Stimulated activated CD8-positive, alpha-beta memory T cell treated with anti-CD3 and anti-CD28 coated beads, Interleukin-4, amount 100 ng/mL, for 48 hours (primary cell): ENCODE measurements at regions not wholly inside any gene's neighbourhood (a gene's known extent, or its start where the extent isn't known, plus 50 kb on each side); places are given as distances from the start of the nearest gene placed in this dataset.
"Not testable (repeated sequence)": the region's sequence is repeated elsewhere in the genome, so short reads cannot be mapped to it uniquely, and the experiment has no call there.

ENCODE experiments used
- DNase-seq: peaks from one replicate; pipeline ENCODE4 v3.0.0-alpha.2; 2020

DNA sequence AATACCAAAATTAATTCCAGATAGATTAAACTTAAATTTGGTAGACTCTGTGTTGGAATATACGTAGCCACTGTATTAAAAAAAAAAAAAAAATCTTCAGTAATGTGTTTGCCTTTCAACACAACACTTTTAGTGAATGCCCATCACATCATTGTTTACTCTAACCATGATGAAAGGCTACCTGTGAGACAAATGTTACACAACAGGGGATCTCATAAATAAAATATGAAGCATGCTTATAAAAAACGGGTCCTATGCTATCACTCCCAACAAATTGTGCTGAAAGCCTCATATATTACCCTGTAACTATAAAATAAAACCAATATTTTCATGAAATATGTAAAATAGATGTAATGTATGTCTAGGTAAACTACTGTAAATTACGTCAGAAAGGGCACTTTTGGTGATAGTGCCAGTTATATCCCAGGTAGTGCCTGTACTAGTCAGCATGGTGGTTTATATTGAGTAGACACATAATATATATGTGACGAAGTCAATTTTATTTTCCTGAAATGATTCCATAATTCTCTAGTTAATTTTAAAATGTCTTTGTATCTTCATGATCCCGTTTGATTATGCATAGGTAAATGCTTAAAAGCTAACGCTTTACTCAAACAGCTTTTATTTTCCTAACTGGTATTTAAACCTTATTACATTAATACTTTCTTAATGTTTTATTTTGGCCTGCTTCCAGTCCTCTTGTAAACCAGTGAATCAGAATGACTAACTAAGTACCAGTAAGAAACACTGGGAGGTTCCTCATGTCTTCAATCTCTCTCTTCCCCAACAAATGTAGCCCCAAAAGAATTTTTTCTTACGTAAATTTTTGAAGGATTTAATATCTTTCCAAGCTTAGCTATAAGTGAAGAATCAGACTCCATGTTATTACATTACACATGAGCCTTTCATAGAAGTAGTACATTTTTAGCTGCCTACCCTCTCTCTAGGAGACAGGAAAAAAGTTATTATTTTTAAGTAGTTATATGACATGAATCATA is 420.3 kb downstream of the GABRG2 start:
- DNase-seq = no peak

- no peak for DNase-seq
These were observed 428.7 kb downstream of the GABRG2 start for GRCh38 chr5:162496100-162496808.

DNA sequence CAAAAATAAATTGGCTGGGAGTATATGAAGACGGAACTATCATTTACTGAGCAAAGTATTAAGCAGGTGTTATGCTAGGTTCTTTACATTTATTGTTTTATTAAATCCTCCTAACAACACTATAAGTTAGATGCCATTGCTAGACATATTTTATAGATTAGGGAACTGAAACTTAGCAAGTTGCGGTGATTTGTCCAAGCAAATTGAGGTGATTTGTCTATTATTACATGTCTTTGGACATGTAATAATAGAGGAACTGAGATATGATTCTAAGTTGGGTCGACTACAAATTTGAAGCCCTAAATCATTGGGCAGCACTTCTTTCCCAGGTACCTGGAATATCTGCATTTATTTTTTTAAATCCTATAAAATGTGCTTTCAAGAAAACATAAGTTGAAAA is 429.9 kb downstream of the GABRG2 start:
- no peak for DNase-seq

GRCh38 chr5:162502780-162503179 is 435.2 kb downstream of the GABRG2 start:
- no peak for DNase-seq

GRCh38 chr5:162503796-162504195 is 436.2 kb downstream of the GABRG2 start:
- DNase-seq = no peak

GRCh38 chr5:162512935-162513565 is 445.5 kb downstream of the GABRG2 start:
- no peak for DNase-seq

GRCh38 chr5:162514116-162514515 is 446.5 kb downstream of the GABRG2 start:
- DNase-seq = no peak

DNA sequence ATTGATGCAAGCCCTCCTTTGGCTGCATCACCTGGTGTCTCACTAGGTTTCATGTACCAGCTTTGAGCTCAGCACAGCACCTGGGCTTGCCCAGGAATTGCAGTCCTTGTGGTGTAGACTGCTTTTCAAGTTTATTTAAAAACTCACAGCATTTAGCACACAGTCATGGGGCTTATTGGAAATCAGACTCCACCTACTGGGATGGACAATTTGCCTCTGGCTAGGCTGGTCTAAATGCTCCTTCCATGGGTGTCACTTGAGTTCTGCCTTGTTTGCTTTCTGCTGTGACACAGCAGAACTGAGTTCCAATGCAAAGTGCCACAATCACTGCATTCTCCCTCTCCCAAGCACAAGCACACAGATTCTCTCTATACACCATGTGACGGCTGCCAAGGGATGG is 453.3 kb downstream of the GABRG2 start:
- no peak for DNase-seq

DNA sequence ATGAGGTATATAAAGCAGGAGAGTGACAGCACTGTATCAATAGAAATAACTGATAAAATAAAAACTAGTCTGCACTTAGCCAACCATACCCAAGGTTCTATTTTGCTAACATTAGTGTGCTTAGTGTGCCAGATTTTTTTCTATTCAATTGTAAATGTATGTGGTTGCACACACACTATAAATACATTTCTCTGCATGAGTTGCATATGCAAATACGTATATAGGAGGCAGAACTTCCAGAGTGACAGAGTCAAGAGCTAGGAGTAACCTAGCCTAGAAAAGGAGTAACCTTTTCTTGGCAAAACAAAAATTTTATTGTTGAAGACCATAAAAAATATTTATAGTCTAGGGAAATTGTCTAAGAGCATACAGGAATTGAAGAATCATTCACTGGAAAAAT is 461.6 kb downstream of the GABRG2 start:
- DNase-seq = no peak

- no peak for DNase-seq
These were observed 462.3 kb downstream of the GABRG2 start for GRCh38 chr5:162529886-162530285.

- no peak for DNase-seq
These were observed 475.9 kb downstream of the GABRG2 start for GRCh38 chr5:162543437-162543836.

DNA sequence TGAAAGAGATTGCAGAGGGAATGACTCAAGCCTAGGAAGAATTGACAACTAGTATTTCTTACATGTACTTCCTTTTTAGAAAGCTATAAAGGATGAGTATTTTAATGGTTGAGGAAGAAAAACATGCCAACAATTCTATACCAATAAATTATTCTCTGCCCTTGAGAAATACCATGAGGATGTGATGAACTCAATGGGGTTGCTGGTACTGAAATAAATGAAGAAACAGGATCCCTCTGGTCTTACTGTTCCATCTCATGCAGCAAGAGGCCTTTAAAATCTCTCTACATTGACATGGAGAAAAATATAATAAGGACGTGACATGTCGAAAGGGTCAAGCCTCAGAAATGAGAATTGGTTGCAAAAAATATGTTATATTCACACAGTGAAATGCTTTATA is 477.3 kb downstream of the GABRG2 start:
- no peak for DNase-seq

GRCh38 chr5:162550236-162550635 is 482.7 kb downstream of the GABRG2 start:
- DNase-seq = no peak

GRCh38 chr5:162558120-162558519 is 490.5 kb downstream of the GABRG2 start:
- DNase-seq = no peak

- no peak for DNase-seq
These were observed 500.1 kb downstream of the GABRG2 start for GRCh38 chr5:162567644-162568043.

DNA sequence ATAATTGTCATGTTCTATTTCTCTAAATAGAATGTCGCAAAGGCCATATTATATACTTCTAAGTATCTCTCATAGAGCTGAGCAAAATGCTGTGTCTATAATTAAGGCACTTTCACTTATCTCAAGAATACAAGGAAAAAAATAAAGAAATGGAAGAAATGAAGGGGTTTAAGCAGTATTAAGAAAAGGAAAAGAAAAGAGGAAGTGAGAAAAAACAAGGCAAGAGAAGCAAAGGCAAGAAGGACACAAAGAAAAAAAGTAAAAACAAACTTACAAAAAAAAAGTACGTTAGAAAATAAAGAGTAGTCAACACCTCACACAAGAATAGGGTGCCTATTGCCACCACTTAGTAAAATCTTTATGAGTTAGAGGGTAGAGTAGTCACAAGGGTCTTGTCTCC is 506.2 kb downstream of the GABRG2 start:
- DNase-seq = no peak

- DNase-seq = no peak
These were observed 524.2 kb downstream of the GABRG2 start for GRCh38 chr5:162591724-162592123.

GRCh38 chr5:162593881-162594280 is 526.3 kb downstream of the GABRG2 start:
- no peak for DNase-seq

- DNase-seq = no peak
These were observed 536.0 kb downstream of the GABRG2 start for GRCh38 chr5:162603443-162604070.

DNA sequence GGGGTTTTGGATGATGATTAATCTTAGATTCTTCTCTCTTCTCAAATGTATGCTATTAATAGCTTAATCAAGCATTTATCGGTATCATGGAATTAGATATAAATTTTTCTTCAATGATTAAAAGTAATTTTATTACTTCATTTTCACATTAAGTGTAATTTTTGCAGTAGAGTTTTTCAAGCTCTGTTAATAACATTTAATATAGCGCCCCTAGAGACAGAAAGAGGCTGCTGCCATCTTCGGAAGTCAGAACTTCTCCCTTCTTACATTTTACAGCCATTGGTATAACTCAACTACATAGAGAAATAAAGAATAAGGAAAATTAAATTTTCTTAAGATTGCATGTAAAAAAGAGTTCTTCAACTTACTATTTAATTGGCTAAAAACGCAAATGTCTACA is 540.3 kb downstream of the GABRG2 start:
- no peak for DNase-seq

DNA sequence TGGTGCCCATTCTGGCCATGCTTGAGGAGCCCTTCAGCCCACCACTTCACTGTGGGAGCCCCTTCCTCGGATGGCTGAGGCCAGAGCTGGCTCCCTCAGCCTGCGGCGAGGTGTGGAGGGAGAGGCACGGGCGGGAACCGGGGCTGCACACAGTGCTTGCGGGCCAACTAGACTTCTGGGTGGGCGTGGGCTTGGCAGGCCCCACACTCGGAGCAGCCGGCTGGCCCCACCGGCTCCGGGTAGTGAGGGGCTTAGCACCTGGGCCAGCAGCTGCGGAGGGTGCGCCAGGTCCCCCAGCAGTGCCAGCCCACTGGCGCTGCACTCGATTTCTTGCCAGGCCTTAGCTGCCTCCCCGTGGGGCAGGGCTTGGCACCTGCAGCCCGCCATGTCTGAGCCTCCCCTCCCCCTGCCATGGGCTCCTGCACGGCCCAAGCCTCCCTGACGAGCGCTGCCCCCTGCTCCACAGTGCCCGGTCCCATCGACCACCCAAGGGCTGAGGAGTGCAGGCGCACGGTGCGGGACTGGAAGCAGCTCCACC is 554.2 kb downstream of the GABRG2 start:
- DNase-seq = not testable (repeated sequence)

DNA sequence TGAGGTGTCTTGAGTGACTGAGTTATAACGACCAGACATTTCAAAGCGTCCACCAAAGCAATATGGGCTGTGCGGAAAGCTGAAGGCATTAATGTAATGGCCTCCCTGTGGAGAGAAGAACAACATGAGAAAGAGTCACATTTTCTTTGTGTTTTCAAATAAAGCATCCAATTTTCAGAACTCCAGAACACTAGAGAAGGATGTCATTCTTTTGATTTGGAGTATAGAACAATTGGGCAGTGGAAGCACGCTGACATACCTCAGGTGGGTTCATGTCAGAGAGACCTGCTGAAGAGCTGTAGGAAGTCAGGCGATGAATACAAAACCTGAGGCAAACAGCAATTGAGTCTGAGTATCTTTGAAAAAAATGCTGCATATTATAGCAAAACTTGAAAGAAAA is 556.5 kb downstream of the GABRG2 start:
- no peak for DNase-seq

DNA sequence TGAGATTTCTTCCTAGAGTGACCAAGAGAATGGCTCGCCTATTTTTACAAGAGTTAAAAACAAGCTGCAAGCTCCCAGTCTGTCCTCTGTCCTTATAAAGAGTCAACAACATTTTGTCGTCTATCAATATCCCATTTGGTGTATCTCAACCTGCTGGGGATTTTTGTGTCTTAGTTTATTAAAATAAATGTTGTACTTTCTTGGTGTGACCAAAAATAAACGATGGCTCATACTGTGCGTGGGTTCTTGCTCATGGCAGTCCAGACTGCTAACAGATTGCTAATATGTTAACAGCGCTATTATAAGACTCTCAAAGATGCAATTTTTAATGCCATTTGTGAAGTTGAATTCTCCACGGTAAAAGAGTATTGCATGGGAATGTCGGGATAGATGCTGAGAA is 569.9 kb downstream of the GABRG2 start:
- DNase-seq = no peak
